SK-N-SH (cell line): ENCODE measurements at regions not wholly inside any gene's neighbourhood (a gene's known extent, or its start where the extent isn't known, plus 50 kb on each side); places are given as distances from the start of the nearest gene placed in this dataset.

ENCODE experiments used
- CTCF ChIA-PET: fragments of 300-600, 350-600 bp; formaldehyde crosslinking; extraction: SDS; loops from one replicate; lab custom pipeline; 2021; lab: Yijun Ruan, JAX
- POLR2A ChIA-PET: fragments of 350-600 bp; sonication (Branson Sonifier 250); formaldehyde crosslinking; extraction: SDS; loops from one replicate; lab custom pipeline; 2020; ENCODE audit warnings: antibody characterized with exemption, inconsistent platforms; lab: Yijun Ruan, JAX
- DNase-seq: peaks from one replicate; pipeline ENCODE4 v3.0.0; 2012
- H2AFZ ChIP-seq: fragments of 200-600 bp; sonication (generic); 2 replicates; pipeline ENCODE4 v1.8.1; 2016; ENCODE audit warnings: antibody characterized with exemption, mild to moderate bottlenecking, low read depth
- H3F3A ChIP-seq: fragments of 200-600 bp; sonication (generic); replicated peaks from 2 replicates; pipeline ENCODE3; 2016; ENCODE audit warnings: antibody characterized with exemption, mild to moderate bottlenecking; ENCODE audit not compliant: insufficient read depth
- H3K27ac ChIP-seq, 2 experiments: fragments of 200-500 bp in 1 of 2; fragments of 200-600 bp in 1 of 2; sonication (Bioruptor generic) in 1 of 2; sonication (generic), shearing (Covaris generic) in 1 of 2; 2 replicates each; pipeline versions ENCODE4 v1.5.1 to v1.6.1; 2014 to 2016; ENCODE audit warnings: low read depth in 2 of 2, inconsistent platforms in 1 of 2, low read length in 1 of 2, mild to moderate bottlenecking in 1 of 2, mixed read lengths in 1 of 2
- H3K27me3 ChIP-seq: fragments of 200-600 bp; sonication (generic), shearing (Covaris generic); 2 replicates; pipeline ENCODE4 v1.6.1; 2016; ENCODE audit warnings: mixed run types; ENCODE audit not compliant: insufficient read depth
- H3K36me3 ChIP-seq, 2 experiments: fragments of 200-500 bp in 1 of 2; fragments of 200-600 bp in 1 of 2; sonication (Bioruptor generic) in 1 of 2; sonication (generic) in 1 of 2; replicated peaks in 1 of 2; 2 replicates each; pipeline versions ENCODE3 to v1.5.1; 2014 to 2016; ENCODE audit warnings: low read length in 1 of 2, mild to moderate bottlenecking in 1 of 2; ENCODE audit not compliant: insufficient read depth in 2 of 2, control insufficient read depth in 1 of 2
- H3K4me1 ChIP-seq, 2 experiments: fragments of 200-500 bp in 1 of 2; fragments of 200-600 bp in 1 of 2; sonication (Bioruptor generic) in 1 of 2; sonication (generic), shearing (Covaris generic) in 1 of 2; 2 replicates each; pipeline versions ENCODE4 v1.5.1 to v1.6.1; 2014 to 2016; ENCODE audit warnings: low read depth in 1 of 2, low read length in 1 of 2, mixed run types in 1 of 2; ENCODE audit not compliant: insufficient read depth in 2 of 2, control insufficient read depth in 1 of 2
- H3K4me2 ChIP-seq: fragments of 200-600 bp; sonication (generic), shearing (Covaris generic); 2 replicates; pipeline ENCODE4 v1.6.1; 2017; ENCODE audit warnings: mixed run types
- H3K4me3 ChIP-seq, 2 experiments: fragments of 200-500 bp in 1 of 2; fragments of 200-600 bp in 1 of 2; sonication (Bioruptor generic) in 1 of 2; sonication (generic), shearing (Covaris generic) in 1 of 2; 2 replicates each; pipeline versions ENCODE4 v1.5.1 to v1.8.1; 2014 to 2016; ENCODE audit warnings: low read depth in 2 of 2, inconsistent platforms in 1 of 2, low read length in 1 of 2, mild to moderate bottlenecking in 1 of 2, mixed read lengths in 1 of 2, moderate library complexity in 1 of 2
- H3K79me2 ChIP-seq: fragments of 200-600 bp; sonication (generic); 2 replicates; pipeline ENCODE4 v1.8.1; 2017; ENCODE audit warnings: mild to moderate bottlenecking; ENCODE audit not compliant: insufficient read depth
- H3K9ac ChIP-seq: fragments of 200-600 bp; sonication (generic); 2 replicates; pipeline ENCODE4 v1.6.1; 2017; ENCODE audit warnings: mixed run types
- H3K9me2 ChIP-seq: fragments of 200-600 bp; sonication (generic); 2 replicates; pipeline ENCODE4 v1.6.1; 2017; ENCODE audit warnings: mixed run types
- H3K9me3 ChIP-seq: fragments of 200-600 bp; sonication (generic); 2 replicates; pipeline ENCODE4 v1.6.1; 2017; ENCODE audit warnings: mixed run types, mild to moderate bottlenecking, moderate library complexity
- H4K20me1 ChIP-seq: fragments of 200-600 bp; sonication (generic); 2 replicates; pipeline ENCODE4 v1.6.1; 2017; ENCODE audit warnings: mild to moderate bottlenecking, mixed run types; ENCODE audit not compliant: insufficient read depth
- EZH2phosphoT487 ChIP-seq: fragments of 200-600 bp; sonication (generic); IDR thresholded peaks from 2 replicates; pipeline ENCODE4 v1.6.1; 2017; ENCODE audit warnings: low read depth, mixed run types, mild to moderate bottlenecking, antibody characterized with exemption, moderate library complexity, borderline replicate concordance
- FOXJ3 ChIP-seq: sonication (generic); formaldehyde crosslinking; IDR thresholded peaks from 2 replicates; pipeline ENCODE4 v1.5.1; 2020; ENCODE audit warnings: mild to moderate bottlenecking, missing genetic modification reagents
- FOXM1 ChIP-seq: IDR thresholded peaks from 2 replicates; pipeline ENCODE4 v1.4.0; 2012; ENCODE audit warnings: low read depth, mild to moderate bottlenecking
- JUND ChIP-seq: IDR thresholded peaks from 2 replicates; pipeline ENCODE4 v1.4.0; 2012
- MEF2A ChIP-seq: IDR thresholded peaks from 2 replicates; pipeline ENCODE4 v1.4.0; 2012; ENCODE audit warnings: low read depth, borderline replicate concordance
- NFIC ChIP-seq: IDR thresholded peaks from 2 replicates; pipeline ENCODE4 v1.4.0; 2012; ENCODE audit warnings: borderline replicate concordance
- POLR2AphosphoS5 ChIP-seq: IDR thresholded peaks from 2 replicates; pipeline ENCODE4 v1.6.1; 2012; ENCODE audit warnings: low read depth, low read length
- RAD21 ChIP-seq: IDR thresholded peaks from 2 replicates; pipeline ENCODE4 v1.6.1; 2012; ENCODE audit warnings: mild to moderate bottlenecking, low read length
- RCOR1 ChIP-seq: fragments of 150-350 bp; IDR thresholded peaks from 2 replicates; pipeline ENCODE4 v1.6.1; 2017; ENCODE audit warnings: antibody characterized with exemption, low read length
- USF2 ChIP-seq: fragments of 150-350 bp; IDR thresholded peaks from 2 replicates; pipeline ENCODE4 v1.6.1; 2017; ENCODE audit warnings: antibody characterized with exemption, low read length, low read depth, borderline replicate concordance
- YY1 ChIP-seq: IDR thresholded peaks from 2 replicates; pipeline ENCODE4 v1.4.0; 2012; ENCODE audit warnings: low read depth, mild to moderate bottlenecking
- WGBS: methylation state at CpG from one replicate; pipeline ENCODE4 v1.1.6; 2017; ENCODE audit warnings: low lambda C conversion rate; 5-methylcytosine and 5-hydroxymethylcytosine counted together
- TF ChIP-seq, protein P1 (sequence below): IDR thresholded peaks from 2 replicates; pipeline ENCODE4 v1.4.0; 2012; ENCODE audit warnings: low read depth
- TF ChIP-seq, protein P2 (sequence below): IDR thresholded peaks from 2 replicates; pipeline ENCODE4 v1.6.1; 2012; ENCODE audit warnings: mild to moderate bottlenecking, low read depth, low read length, moderate library complexity

GRCh38 chr1:199336745-199337640 lies 690.5 kb upstream of the NR5A2 start:
- WGBS, result 60% methylated on average over 4 of the region's 4 CpGs
- H2AFZ ChIP-seq, result no peak overlapping the region
- no peak overlapping the region for H3K27ac ChIP-seq
- CTCF ChIA-PET, result no interaction called here
- H4K20me1 ChIP-seq, result no peaks in the 10 kb centered on the region
- no peaks in the 10 kb centered on the region for H3K79me2 ChIP-seq
- H3K9me2 ChIP-seq, result no peaks in the 10 kb centered on the region
- no peaks in the 10 kb centered on the region; a peak in 1 of 4 replicates for H3K4me1 ChIP-seq
- no peaks in the 10 kb centered on the region for H3K9me3 ChIP-seq
- no peak overlapping the region for H3K4me2 ChIP-seq
- no peaks in the 10 kb centered on the region for H3F3A ChIP-seq
- no peak overlapping the region for H3K4me3 ChIP-seq
- POLR2A ChIA-PET, result no interaction called here
- no peak overlapping the region for H3K9ac ChIP-seq
- TF ChIP-seq FOXM1 (no peak), USF2 (no peak), NFIC (no peak), JUND (no peak), FOXJ3 (no peak), RCOR1 (no peak), YY1 (no peak), MEF2A (no peak), RAD21 (no peak), EZH2phosphoT487 (no peak), POLR2AphosphoS5 (no peak)
- TF ChIP-seq, protein P1, sequence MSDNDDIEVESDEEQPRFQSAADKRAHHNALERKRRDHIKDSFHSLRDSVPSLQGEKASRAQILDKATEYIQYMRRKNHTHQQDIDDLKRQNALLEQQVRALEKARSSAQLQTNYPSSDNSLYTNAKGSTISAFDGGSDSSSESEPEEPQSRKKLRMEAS, result no peak
- TF ChIP-seq, protein P2, sequence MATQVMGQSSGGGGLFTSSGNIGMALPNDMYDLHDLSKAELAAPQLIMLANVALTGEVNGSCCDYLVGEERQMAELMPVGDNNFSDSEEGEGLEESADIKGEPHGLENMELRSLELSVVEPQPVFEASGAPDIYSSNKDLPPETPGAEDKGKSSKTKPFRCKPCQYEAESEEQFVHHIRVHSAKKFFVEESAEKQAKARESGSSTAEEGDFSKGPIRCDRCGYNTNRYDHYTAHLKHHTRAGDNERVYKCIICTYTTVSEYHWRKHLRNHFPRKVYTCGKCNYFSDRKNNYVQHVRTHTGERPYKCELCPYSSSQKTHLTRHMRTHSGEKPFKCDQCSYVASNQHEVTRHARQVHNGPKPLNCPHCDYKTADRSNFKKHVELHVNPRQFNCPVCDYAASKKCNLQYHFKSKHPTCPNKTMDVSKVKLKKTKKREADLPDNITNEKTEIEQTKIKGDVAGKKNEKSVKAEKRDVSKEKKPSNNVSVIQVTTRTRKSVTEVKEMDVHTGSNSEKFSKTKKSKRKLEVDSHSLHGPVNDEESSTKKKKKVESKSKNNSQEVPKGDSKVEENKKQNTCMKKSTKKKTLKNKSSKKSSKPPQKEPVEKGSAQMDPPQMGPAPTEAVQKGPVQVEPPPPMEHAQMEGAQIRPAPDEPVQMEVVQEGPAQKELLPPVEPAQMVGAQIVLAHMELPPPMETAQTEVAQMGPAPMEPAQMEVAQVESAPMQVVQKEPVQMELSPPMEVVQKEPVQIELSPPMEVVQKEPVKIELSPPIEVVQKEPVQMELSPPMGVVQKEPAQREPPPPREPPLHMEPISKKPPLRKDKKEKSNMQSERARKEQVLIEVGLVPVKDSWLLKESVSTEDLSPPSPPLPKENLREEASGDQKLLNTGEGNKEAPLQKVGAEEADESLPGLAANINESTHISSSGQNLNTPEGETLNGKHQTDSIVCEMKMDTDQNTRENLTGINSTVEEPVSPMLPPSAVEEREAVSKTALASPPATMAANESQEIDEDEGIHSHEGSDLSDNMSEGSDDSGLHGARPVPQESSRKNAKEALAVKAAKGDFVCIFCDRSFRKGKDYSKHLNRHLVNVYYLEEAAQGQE, result no peak
- DNase-seq, result no peak
- no peaks in the 10 kb centered on the region for H3K36me3 ChIP-seq
- H3K27me3 ChIP-seq, result no peaks in the 10 kb centered on the region
